DOHH2 (cell line): ENCODE measurements at regions not wholly inside any gene's neighbourhood (a gene's known extent, or its start where the extent isn't known, plus 50 kb on each side); places are given as distances from the start of the nearest gene placed in this dataset.

ENCODE experiments used
- CTCF ChIP-seq: fragments of 200-600 bp; sonication (generic); IDR thresholded peaks from one replicate; pipeline ENCODE4 v1.5.1; 2014; ENCODE audit warnings: antibody characterized with exemption, mild to moderate bottlenecking, low read depth, low read length; ENCODE audit not compliant: poor library complexity, severe bottlenecking
- EZH2phosphoT487 ChIP-seq: fragments of 200-600 bp; sonication (generic); IDR thresholded peaks from 2 replicates; pipeline ENCODE4 v1.6.1; 2017; ENCODE audit warnings: borderline replicate concordance, mild to moderate bottlenecking, antibody characterized with exemption, low read length, moderate library complexity, mixed read lengths

GRCh38 chr6:169111203-169111602, 142.4 kb downstream of the THBS2 start:
- TF ChIP-seq CTCF (no peak), EZH2phosphoT487 (no peak)
